ENCODE measurements at regions not wholly inside any gene's neighbourhood (a gene's known extent, or its start where the extent isn't known, plus 50 kb on each side); places are given as distances from the start of the nearest gene placed in this dataset.

DNA sequence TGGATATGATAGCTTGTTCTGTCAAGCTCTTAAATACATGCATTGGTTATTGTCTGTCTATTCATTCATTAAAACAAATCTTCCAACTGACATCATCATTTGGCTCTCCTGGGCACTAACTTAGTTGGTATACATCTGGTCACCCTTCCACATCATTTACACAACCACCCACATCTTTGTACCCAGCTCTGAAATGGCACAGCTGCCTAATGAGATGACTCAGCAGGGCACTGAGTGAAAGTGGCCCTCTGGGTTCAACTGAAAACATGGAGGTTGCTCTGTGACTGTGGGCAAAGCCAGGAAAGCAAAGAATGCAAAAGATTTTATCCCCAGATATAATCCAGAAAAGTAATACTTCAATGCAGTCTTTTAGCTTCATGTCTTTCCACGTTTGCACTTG lies 234.0 kb upstream of the MAP2 start:
- TF ChIP-seq CTCF (IDR thresholded peaks at IDR 0.05; ENCODE audit: poor library complexity): no peak
- TF ChIP-seq EZH2 (IDR thresholded peaks at IDR 0.05; ENCODE audit: borderline replicate concordance): no peak
- no peak for TF ChIP-seq EZH2phosphoT487 (IDR thresholded peaks at IDR 0.05; ENCODE audit: low read depth, severe bottlenecking, unreplicated experiment)
